HepG2 (cell line): ENCODE measurements at regions not wholly inside any gene's neighbourhood (a gene's known extent, or its start where the extent isn't known, plus 50 kb on each side); places are given as distances from the start of the nearest gene placed in this dataset.

Experiments
- ARNT ChIP-seq: fragments of 450-650 bp; IDR thresholded peaks from 2 replicates; pipeline ENCODE4 v1.6.1; 2017
- MAFK ChIP-seq, 2 experiments: IDR thresholded peaks in 1 of 2; conservative IDR thresholded peaks in 1 of 2; 2 replicates each; pipeline ENCODE4 v1.6.1; 2011; ENCODE audit warnings: improper control_type of control experiment in 2 of 2, low read length in 2 of 2

DNA sequence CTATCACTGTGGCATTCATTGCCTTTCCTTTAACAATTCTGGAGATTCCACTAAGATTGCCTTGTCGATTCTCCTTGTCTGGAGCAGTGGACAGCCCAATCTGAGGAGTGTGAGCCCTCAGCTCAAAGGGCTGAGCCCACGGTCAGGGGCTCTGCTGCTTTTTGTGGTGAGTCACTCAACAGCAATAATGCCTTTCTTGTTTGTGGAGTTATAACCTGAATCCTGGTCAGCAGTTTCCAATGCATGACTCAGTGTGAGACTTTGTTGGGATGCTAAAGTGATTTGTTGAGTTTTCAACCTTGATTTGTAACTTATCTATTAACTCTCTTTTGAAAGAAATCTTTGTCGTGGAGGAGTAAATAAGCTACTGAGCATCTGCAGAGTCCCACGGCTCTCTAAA, 183.5 kb downstream of the TJP1 start:
- peak; percentile 8 to 10; a peak in 1 of 4 replicates for TF ChIP-seq MAFK (conservative IDR thresholded peaks at IDR 0.05 in 1 of 2, IDR thresholded peaks at IDR 0.05 in 1 of 2; ENCODE audit: low read length in 2 of 2)
- TF ChIP-seq ARNT = no peak
